GM12875 (cell line): ENCODE measurements at regions not wholly inside any gene's neighbourhood (a gene's known extent, or its start where the extent isn't known, plus 50 kb on each side); places are given as distances from the start of the nearest gene placed in this dataset.

Experiments used
- H3K4me3 ChIP-seq: one replicate; pipeline ENCODE4 v1.5.1; 2011; ENCODE audit warnings: low read depth, low read length, control low read depth
- TF ChIP-seq, protein P1 (sequence below): IDR thresholded peaks from 2 replicates; pipeline ENCODE4 v1.5.1; 2011; ENCODE audit warnings: low read depth, mild to moderate bottlenecking, control low read depth, inconsistent platforms, low read length, moderate library complexity, borderline replicate concordance; ENCODE audit not compliant: insufficient read depth

DNA sequence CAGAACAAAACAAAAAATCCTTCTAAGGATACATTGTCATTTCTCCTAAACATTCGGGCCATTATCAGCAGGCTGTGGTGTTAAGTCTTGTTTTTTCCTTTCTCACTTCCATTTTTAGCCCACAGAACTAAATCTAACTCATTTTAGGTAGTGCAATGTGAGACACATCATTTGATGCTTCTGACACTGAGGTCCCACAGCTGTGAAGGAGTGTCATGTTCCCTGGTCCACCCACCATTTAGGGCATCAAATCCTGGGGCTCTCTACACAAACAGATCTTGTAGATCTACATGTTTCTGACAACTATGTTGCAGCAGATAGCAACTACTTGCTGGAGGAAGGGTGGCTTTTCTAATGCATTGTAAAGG is 232.5 kb upstream of the IGFBP3 start:
- TF ChIP-seq, protein P1, sequence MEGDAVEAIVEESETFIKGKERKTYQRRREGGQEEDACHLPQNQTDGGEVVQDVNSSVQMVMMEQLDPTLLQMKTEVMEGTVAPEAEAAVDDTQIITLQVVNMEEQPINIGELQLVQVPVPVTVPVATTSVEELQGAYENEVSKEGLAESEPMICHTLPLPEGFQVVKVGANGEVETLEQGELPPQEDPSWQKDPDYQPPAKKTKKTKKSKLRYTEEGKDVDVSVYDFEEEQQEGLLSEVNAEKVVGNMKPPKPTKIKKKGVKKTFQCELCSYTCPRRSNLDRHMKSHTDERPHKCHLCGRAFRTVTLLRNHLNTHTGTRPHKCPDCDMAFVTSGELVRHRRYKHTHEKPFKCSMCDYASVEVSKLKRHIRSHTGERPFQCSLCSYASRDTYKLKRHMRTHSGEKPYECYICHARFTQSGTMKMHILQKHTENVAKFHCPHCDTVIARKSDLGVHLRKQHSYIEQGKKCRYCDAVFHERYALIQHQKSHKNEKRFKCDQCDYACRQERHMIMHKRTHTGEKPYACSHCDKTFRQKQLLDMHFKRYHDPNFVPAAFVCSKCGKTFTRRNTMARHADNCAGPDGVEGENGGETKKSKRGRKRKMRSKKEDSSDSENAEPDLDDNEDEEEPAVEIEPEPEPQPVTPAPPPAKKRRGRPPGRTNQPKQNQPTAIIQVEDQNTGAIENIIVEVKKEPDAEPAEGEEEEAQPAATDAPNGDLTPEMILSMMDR = no peak
- H3K4me3 ChIP-seq = no peak overlapping the region

DNA sequence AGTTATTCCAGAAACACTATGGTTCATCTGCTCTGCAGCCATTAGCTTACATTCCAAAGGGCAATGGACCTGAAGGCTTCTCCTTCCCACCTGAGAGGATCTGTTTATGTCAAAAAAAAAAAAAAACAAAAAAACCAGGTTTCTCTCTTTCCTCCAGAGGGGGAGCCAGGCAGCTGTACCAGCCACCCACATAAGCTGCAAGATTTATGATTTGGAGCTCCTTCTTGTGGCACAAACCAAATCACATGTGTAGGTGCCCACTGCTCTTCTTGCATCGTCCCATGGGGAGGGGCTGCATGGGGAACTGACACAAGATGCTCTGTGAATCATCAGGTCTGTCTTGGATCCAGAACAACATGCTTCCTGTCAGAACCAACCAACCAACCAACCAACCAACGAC is 231.6 kb upstream of the IGFBP3 start:
- H3K4me3 ChIP-seq = no peak overlapping the region
- TF ChIP-seq, protein P1 = no peak

DNA sequence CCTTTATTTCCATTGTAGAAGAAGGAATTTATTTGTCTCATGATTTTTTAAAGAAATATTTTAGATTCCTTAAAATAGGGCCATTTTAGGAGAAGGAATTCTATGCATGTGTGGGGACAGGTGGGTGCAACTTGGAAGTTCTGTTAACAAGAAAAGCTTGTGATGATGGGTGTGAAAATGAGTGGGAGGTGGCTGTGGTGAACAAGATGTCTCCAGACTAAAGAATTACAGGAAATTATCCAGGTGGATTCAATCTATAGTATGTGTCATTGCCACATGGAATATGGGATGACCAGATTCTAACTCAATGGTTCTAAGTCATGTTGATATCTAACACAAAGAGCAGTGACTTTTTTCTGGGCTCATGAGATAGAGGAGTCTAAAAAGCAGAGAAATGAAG is 229.6 kb upstream of the IGFBP3 start:
- no peak overlapping the region for H3K4me3 ChIP-seq
- TF ChIP-seq, protein P1 = no peak

GRCh38 chr7:46150202-46150601 is 229.1 kb upstream of the IGFBP3 start:
- TF ChIP-seq, protein P1 = no peak
- H3K4me3 ChIP-seq = no peak overlapping the region

GRCh38 chr7:46147871-46148270 is 226.8 kb upstream of the IGFBP3 start:
- TF ChIP-seq, protein P1 = no peak

GRCh38 chr7:46146454-46147255 is 225.6 kb upstream of the IGFBP3 start:
- TF ChIP-seq, protein P1 = no peak
- H3K4me3 ChIP-seq = no peak overlapping the region

More at GRCh38 chr7:46147871-46148270, 226.8 kb upstream of the IGFBP3 start:
- H3K4me3 ChIP-seq = no peak overlapping the region

GRCh38 chr7:46145412-46145811 is 224.3 kb upstream of the IGFBP3 start:
- TF ChIP-seq, protein P1 = no peak
- H3K4me3 ChIP-seq = no peak overlapping the region
